ENCODE measurements at regions not wholly inside any gene's neighbourhood (a gene's known extent, or its start where the extent isn't known, plus 50 kb on each side); places are given as distances from the start of the nearest gene placed in this dataset.

- DNase-seq (ENCODE audit: extremely low read depth, insufficient read length): no peak
- H3K4me3 ChIP-seq (replicated peaks; ENCODE audit: low read depth, low read length): no peak overlapping the region
- H3K27me3 ChIP-seq (replicated peaks; ENCODE audit: control insufficient read depth, insufficient read depth, low read length): no peaks in the 10 kb centered on the region
- TF ChIP-seq CTCF (IDR thresholded peaks at IDR 0.05; ENCODE audit: insufficient read depth, low read length, poor library complexity, severe bottlenecking): no peak
- H3K36me3 ChIP-seq (ENCODE audit: control insufficient read depth, insufficient read depth, low read length): no peaks in the 10 kb centered on the region
These were observed 748.1 kb downstream of the NR2F2 start for GRCh38 chr15:97078591-97078990.

GRCh38 chr15:97081666-97082226 lies 751.2 kb downstream of the NR2F2 start:
- no peak overlapping the region for H3K4me3 ChIP-seq (replicated peaks; ENCODE audit: low read depth, low read length)
- H3K27me3 ChIP-seq (replicated peaks; ENCODE audit: control insufficient read depth, insufficient read depth, low read length): no peaks in the 10 kb centered on the region
- no peaks in the 10 kb centered on the region for H3K36me3 ChIP-seq (ENCODE audit: control insufficient read depth, insufficient read depth, low read length)
- TF ChIP-seq CTCF (IDR thresholded peaks at IDR 0.05; ENCODE audit: insufficient read depth, low read length, poor library complexity, severe bottlenecking): no peak
- DNase-seq (ENCODE audit: extremely low read depth, insufficient read length): no peak

- H3K36me3 ChIP-seq (ENCODE audit: control insufficient read depth, insufficient read depth, low read length): no peaks in the 10 kb centered on the region
- no peak overlapping the region for H3K4me3 ChIP-seq (replicated peaks; ENCODE audit: low read depth, low read length)
- DNase-seq (ENCODE audit: extremely low read depth, insufficient read length): no peak
- no peak for TF ChIP-seq CTCF (IDR thresholded peaks at IDR 0.05; ENCODE audit: insufficient read depth, low read length, poor library complexity, severe bottlenecking)
- H3K27me3 ChIP-seq (replicated peaks; ENCODE audit: control insufficient read depth, insufficient read depth, low read length): no peaks in the 10 kb centered on the region
These were observed 752.3 kb downstream of the NR2F2 start for GRCh38 chr15:97082830-97083229.

GRCh38 chr15:97084650-97085049 lies 754.1 kb downstream of the NR2F2 start:
- TF ChIP-seq CTCF (IDR thresholded peaks at IDR 0.05; ENCODE audit: insufficient read depth, low read length, poor library complexity, severe bottlenecking): no peak
- Histone ChIP-seq H3K36me3 (ENCODE audit: control insufficient read depth, insufficient read depth, low read length) (no peaks in the 10 kb centered on the region), H3K27me3 (replicated peaks; ENCODE audit: control insufficient read depth, insufficient read depth, low read length) (no peaks in the 10 kb centered on the region), H3K4me3 (replicated peaks; ENCODE audit: low read depth, low read length) (no peak overlapping the region)
- DNase-seq (ENCODE audit: extremely low read depth, insufficient read length): no peak

- H3K27me3 ChIP-seq (replicated peaks; ENCODE audit: control insufficient read depth, insufficient read depth, low read length): no peaks in the 10 kb centered on the region
- H3K4me3 ChIP-seq (replicated peaks; ENCODE audit: low read depth, low read length): no peak overlapping the region
- DNase-seq (ENCODE audit: extremely low read depth, insufficient read length): no peak
- no peak for TF ChIP-seq CTCF (IDR thresholded peaks at IDR 0.05; ENCODE audit: insufficient read depth, low read length, poor library complexity, severe bottlenecking)
- H3K36me3 ChIP-seq (ENCODE audit: control insufficient read depth, insufficient read depth, low read length): no peaks in the 10 kb centered on the region
These were observed 755.2 kb downstream of the NR2F2 start for GRCh38 chr15:97085731-97086130.

Data from GM06990 (cell line).